ENCODE measurements at regions not wholly inside any gene's neighbourhood (a gene's known extent, or its start where the extent isn't known, plus 50 kb on each side); places are given as distances from the start of the nearest gene placed in this dataset.

GRCh38 chr18:46256078-46256477 lies 151.9 kb downstream of the HAUS1 start:
- Histone ChIP-seq H3K9me2 (ENCODE audit: insufficient read depth) (no peaks in the 10 kb centered on the region), H3K9ac (no peak overlapping the region), H3K79me2 (ENCODE audit: insufficient read depth) (peaks cover 57% of the 10 kb centered on the region), H4K20me1 (ENCODE audit: insufficient read depth) (no peaks in the 10 kb centered on the region), H3K4me3 (no peak overlapping the region), H3K36me3 (ENCODE audit: low read depth) (0 out of 2 replicates have a peak, but pooled peaks cover 8% of the 10 kb centered on the region), H3K4me1 (ENCODE audit: insufficient read depth) (peaks cover 34% of the 10 kb centered on the region), H3K4me2 (ENCODE audit: unreplicated experiment) (no peak overlapping the region), H2AFZ (no peak overlapping the region), H3K27me3 (replicated peaks; ENCODE audit: insufficient read depth) (no peaks in the 10 kb centered on the region), H3K27ac (no peak overlapping the region), H3K9me3 (ENCODE audit: low read depth) (no peaks in the 10 kb centered on the region), H3F3A (ENCODE audit: insufficient read depth) (peaks cover 32% of the 10 kb centered on the region)
- in situ Hi-C loops (cut with MboI): no loop called here
- no peak for DNase-seq
- WGBS, 2 experiments (ENCODE audit: low coverage in 1 of 2, low lambda C conversion rate in 2 of 2, missing lambda C conversion rate in 2 of 2): 26 to 33% methylated on average over 1 of the region's 1 CpG
- no peak for TF ChIP-seq EZH2phosphoT487 (IDR thresholded peaks at IDR 0.05; ENCODE audit: insufficient read depth, low read depth)
- no peak for TF ChIP-seq EZH2 (IDR thresholded peaks at IDR 0.05; ENCODE audit: insufficient read depth, poor library complexity, severe bottlenecking)

DNA sequence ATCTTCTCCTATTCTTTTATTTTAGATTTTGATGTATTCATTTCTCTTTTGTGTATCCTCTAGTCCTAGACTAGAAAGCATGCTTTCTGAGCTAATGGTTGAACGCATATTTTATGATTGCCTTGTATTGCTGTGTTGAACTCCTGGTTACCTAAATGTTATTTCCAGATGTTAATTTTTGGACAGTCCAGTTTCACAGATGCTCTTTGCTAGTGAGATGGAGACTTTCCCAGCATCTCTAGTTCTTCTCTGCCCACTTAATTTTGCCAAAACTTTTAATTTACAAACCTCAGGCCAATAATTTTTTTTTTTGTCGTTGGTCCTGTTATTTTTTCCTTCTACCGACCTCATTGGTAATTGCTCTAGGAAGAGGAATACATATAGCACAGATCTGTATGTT lies 153.2 kb downstream of the HAUS1 start:
- Histone ChIP-seq H3K79me2 (ENCODE audit: insufficient read depth) (peaks cover 51% of the 10 kb centered on the region), H3K9me2 (ENCODE audit: insufficient read depth) (no peaks in the 10 kb centered on the region), H3K27ac (no peak overlapping the region), H3K4me3 (no peak overlapping the region), H3K9me3 (ENCODE audit: low read depth) (no peaks in the 10 kb centered on the region), H3K4me1 (ENCODE audit: insufficient read depth) (peaks cover 47% of the 10 kb centered on the region), H3K36me3 (ENCODE audit: low read depth) (0 out of 2 replicates have a peak, but pooled peaks cover 8% of the 10 kb centered on the region), H4K20me1 (ENCODE audit: insufficient read depth) (no peaks in the 10 kb centered on the region), H3K4me2 (ENCODE audit: unreplicated experiment) (no peak overlapping the region), H3K9ac (no peak overlapping the region), H3K27me3 (replicated peaks; ENCODE audit: insufficient read depth) (no peaks in the 10 kb centered on the region), H3F3A (ENCODE audit: insufficient read depth) (peaks cover 44% of the 10 kb centered on the region), H2AFZ (no peak overlapping the region)
- no peak for TF ChIP-seq EZH2phosphoT487 (IDR thresholded peaks at IDR 0.05; ENCODE audit: insufficient read depth, low read depth)
- no peak for TF ChIP-seq EZH2 (IDR thresholded peaks at IDR 0.05; ENCODE audit: insufficient read depth, poor library complexity, severe bottlenecking)
- 22 to 24% methylated on average over 3 of the region's 3 CpGs for WGBS, 2 experiments (ENCODE audit: low coverage in 1 of 2, low lambda C conversion rate in 2 of 2, missing lambda C conversion rate in 2 of 2)
- in situ Hi-C loops (cut with MboI): no loop called here
- no peak for DNase-seq

GRCh38 chr18:46260016-46260878 lies 156.1 kb downstream of the HAUS1 start:
- peak overlapping the region; percentile 59 for H3K4me2 ChIP-seq (ENCODE audit: unreplicated experiment)
- 49 to 51% methylated on average over 4 of the region's 4 CpGs for WGBS, 2 experiments (ENCODE audit: low coverage in 1 of 2, low lambda C conversion rate in 2 of 2, missing lambda C conversion rate in 2 of 2)
- H3K27me3 ChIP-seq (replicated peaks; ENCODE audit: insufficient read depth): no peaks in the 10 kb centered on the region
- peaks cover 18% of the 10 kb centered on the region; the same call in 1 of the 2 replicates for H3K36me3 ChIP-seq (ENCODE audit: low read depth)
- in situ Hi-C loops (cut with MboI): no loop called here
- no peak for TF ChIP-seq EZH2 (IDR thresholded peaks at IDR 0.05; ENCODE audit: insufficient read depth, poor library complexity, severe bottlenecking)
- no peak for TF ChIP-seq EZH2phosphoT487 (IDR thresholded peaks at IDR 0.05; ENCODE audit: insufficient read depth, low read depth)
- peaks cover 37% of the 10 kb centered on the region for H3K79me2 ChIP-seq (ENCODE audit: insufficient read depth)
- no peaks in the 10 kb centered on the region for H3K9me3 ChIP-seq (ENCODE audit: low read depth)
- H2AFZ ChIP-seq: no peak overlapping the region
- peak; percentile 78 for DNase-seq
- H4K20me1 ChIP-seq (ENCODE audit: insufficient read depth): no peaks in the 10 kb centered on the region
- peaks cover 26% of the 10 kb centered on the region for H3F3A ChIP-seq (ENCODE audit: insufficient read depth)
- H3K9ac ChIP-seq: no peak overlapping the region
- peaks cover 33% of the 10 kb centered on the region for H3K4me1 ChIP-seq (ENCODE audit: insufficient read depth)
- peak overlapping the region; percentile 56 for H3K27ac ChIP-seq
- no peaks in the 10 kb centered on the region for H3K9me2 ChIP-seq (ENCODE audit: insufficient read depth)
- H3K4me3 ChIP-seq: no peak overlapping the region

DNA sequence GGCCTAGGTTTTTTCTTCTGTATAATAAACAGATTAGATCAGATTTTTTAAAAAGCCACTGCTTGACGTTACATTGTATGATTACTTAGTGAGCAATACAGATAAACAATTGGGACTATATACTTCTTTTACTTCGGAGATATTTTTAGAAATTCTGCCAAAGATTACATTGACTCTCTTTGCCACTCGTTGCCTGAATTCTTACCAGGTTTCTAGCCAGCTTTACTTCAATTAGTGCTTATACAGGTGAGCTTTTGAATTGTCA lies 156.6 kb downstream of the HAUS1 start:
- no peaks in the 10 kb centered on the region for H3K9me2 ChIP-seq (ENCODE audit: insufficient read depth)
- peak overlapping the region; percentile 56 for H3K27ac ChIP-seq
- DNase-seq: no peak
- peak overlapping the region; percentile 59 for H3K4me2 ChIP-seq (ENCODE audit: unreplicated experiment)
- no peak overlapping the region for H2AFZ ChIP-seq
- H3F3A ChIP-seq (ENCODE audit: insufficient read depth): peaks cover 26% of the 10 kb centered on the region
- no peak overlapping the region for H3K4me3 ChIP-seq
- WGBS, 2 experiments (ENCODE audit: low coverage in 1 of 2, low lambda C conversion rate in 2 of 2, missing lambda C conversion rate in 2 of 2): 80 to 87% methylated on average over 3 of the region's 3 CpGs
- in situ Hi-C loops (cut with MboI): no loop called here
- H3K27me3 ChIP-seq (replicated peaks; ENCODE audit: insufficient read depth): no peaks in the 10 kb centered on the region
- peaks cover 33% of the 10 kb centered on the region for H3K4me1 ChIP-seq (ENCODE audit: insufficient read depth)
- H3K9me3 ChIP-seq (ENCODE audit: low read depth): no peaks in the 10 kb centered on the region
- H4K20me1 ChIP-seq (ENCODE audit: insufficient read depth): no peaks in the 10 kb centered on the region
- H3K36me3 ChIP-seq (ENCODE audit: low read depth): peaks cover 18% of the 10 kb centered on the region; the same call in 1 of the 2 replicates
- no peak overlapping the region for H3K9ac ChIP-seq
- TF ChIP-seq EZH2phosphoT487 (IDR thresholded peaks at IDR 0.05; ENCODE audit: insufficient read depth, low read depth) (no peak), EZH2 (IDR thresholded peaks at IDR 0.05; ENCODE audit: insufficient read depth, poor library complexity, severe bottlenecking) (no peak)
- H3K79me2 ChIP-seq (ENCODE audit: insufficient read depth): peaks cover 38% of the 10 kb centered on the region
